SK-N-SH (cell line): ENCODE measurements at regions not wholly inside any gene's neighbourhood (a gene's known extent, or its start where the extent isn't known, plus 50 kb on each side); places are given as distances from the start of the nearest gene placed in this dataset.

ENCODE experiments used
- CTCF ChIA-PET: fragments of 300-600, 350-600 bp; formaldehyde crosslinking; extraction: SDS; loops from one replicate; lab custom pipeline; 2021; lab: Yijun Ruan, JAX
- POLR2A ChIA-PET: fragments of 350-600 bp; sonication (Branson Sonifier 250); formaldehyde crosslinking; extraction: SDS; loops from one replicate; lab custom pipeline; 2020; ENCODE audit warnings: antibody characterized with exemption, inconsistent platforms; lab: Yijun Ruan, JAX
- DNase-seq: peaks from one replicate; pipeline ENCODE4 v3.0.0; 2012
- H2AFZ ChIP-seq: fragments of 200-600 bp; sonication (generic); 2 replicates; pipeline ENCODE4 v1.8.1; 2016; ENCODE audit warnings: antibody characterized with exemption, mild to moderate bottlenecking, low read depth
- H3F3A ChIP-seq: fragments of 200-600 bp; sonication (generic); replicated peaks from 2 replicates; pipeline ENCODE3; 2016; ENCODE audit warnings: antibody characterized with exemption, mild to moderate bottlenecking; ENCODE audit not compliant: insufficient read depth
- H3K27ac ChIP-seq, 2 experiments: fragments of 200-500 bp in 1 of 2; fragments of 200-600 bp in 1 of 2; sonication (Bioruptor generic) in 1 of 2; sonication (generic), shearing (Covaris generic) in 1 of 2; 2 replicates each; pipeline versions ENCODE4 v1.5.1 to v1.6.1; 2014 to 2016; ENCODE audit warnings: low read depth in 2 of 2, inconsistent platforms in 1 of 2, low read length in 1 of 2, mild to moderate bottlenecking in 1 of 2, mixed read lengths in 1 of 2
- H3K27me3 ChIP-seq: fragments of 200-600 bp; sonication (generic), shearing (Covaris generic); 2 replicates; pipeline ENCODE4 v1.6.1; 2016; ENCODE audit warnings: mixed run types; ENCODE audit not compliant: insufficient read depth
- H3K36me3 ChIP-seq, 2 experiments: fragments of 200-500 bp in 1 of 2; fragments of 200-600 bp in 1 of 2; sonication (Bioruptor generic) in 1 of 2; sonication (generic) in 1 of 2; replicated peaks in 1 of 2; 2 replicates each; pipeline versions ENCODE3 to v1.5.1; 2014 to 2016; ENCODE audit warnings: low read length in 1 of 2, mild to moderate bottlenecking in 1 of 2; ENCODE audit not compliant: insufficient read depth in 2 of 2, control insufficient read depth in 1 of 2
- H3K4me1 ChIP-seq, 2 experiments: fragments of 200-500 bp in 1 of 2; fragments of 200-600 bp in 1 of 2; sonication (Bioruptor generic) in 1 of 2; sonication (generic), shearing (Covaris generic) in 1 of 2; 2 replicates each; pipeline versions ENCODE4 v1.5.1 to v1.6.1; 2014 to 2016; ENCODE audit warnings: low read depth in 1 of 2, low read length in 1 of 2, mixed run types in 1 of 2; ENCODE audit not compliant: insufficient read depth in 2 of 2, control insufficient read depth in 1 of 2
- H3K4me2 ChIP-seq: fragments of 200-600 bp; sonication (generic), shearing (Covaris generic); 2 replicates; pipeline ENCODE4 v1.6.1; 2017; ENCODE audit warnings: mixed run types
- H3K4me3 ChIP-seq, 2 experiments: fragments of 200-500 bp in 1 of 2; fragments of 200-600 bp in 1 of 2; sonication (Bioruptor generic) in 1 of 2; sonication (generic), shearing (Covaris generic) in 1 of 2; 2 replicates each; pipeline versions ENCODE4 v1.5.1 to v1.8.1; 2014 to 2016; ENCODE audit warnings: low read depth in 2 of 2, inconsistent platforms in 1 of 2, low read length in 1 of 2, mild to moderate bottlenecking in 1 of 2, mixed read lengths in 1 of 2, moderate library complexity in 1 of 2
- H3K79me2 ChIP-seq: fragments of 200-600 bp; sonication (generic); 2 replicates; pipeline ENCODE4 v1.8.1; 2017; ENCODE audit warnings: mild to moderate bottlenecking; ENCODE audit not compliant: insufficient read depth
- H3K9ac ChIP-seq: fragments of 200-600 bp; sonication (generic); 2 replicates; pipeline ENCODE4 v1.6.1; 2017; ENCODE audit warnings: mixed run types
- H3K9me2 ChIP-seq: fragments of 200-600 bp; sonication (generic); 2 replicates; pipeline ENCODE4 v1.6.1; 2017; ENCODE audit warnings: mixed run types
- H3K9me3 ChIP-seq: fragments of 200-600 bp; sonication (generic); 2 replicates; pipeline ENCODE4 v1.6.1; 2017; ENCODE audit warnings: mixed run types, mild to moderate bottlenecking, moderate library complexity
- H4K20me1 ChIP-seq: fragments of 200-600 bp; sonication (generic); 2 replicates; pipeline ENCODE4 v1.6.1; 2017; ENCODE audit warnings: mild to moderate bottlenecking, mixed run types; ENCODE audit not compliant: insufficient read depth
- CHD2 ChIP-seq: fragments of 150-350 bp; IDR thresholded peaks from 2 replicates; pipeline ENCODE4 v1.6.1; 2018; ENCODE audit warnings: low read length; ENCODE audit not compliant: partially characterized antibody
- EP300 ChIP-seq, 2 experiments: IDR thresholded peaks; 2 replicates each; pipeline versions ENCODE4 v1.4.0 to v1.6.1; 2012; ENCODE audit warnings: borderline replicate concordance in 1 of 2, low read depth in 1 of 2, low read length in 1 of 2
- EZH2phosphoT487 ChIP-seq: fragments of 200-600 bp; sonication (generic); IDR thresholded peaks from 2 replicates; pipeline ENCODE4 v1.6.1; 2017; ENCODE audit warnings: low read depth, mixed run types, mild to moderate bottlenecking, antibody characterized with exemption, moderate library complexity, borderline replicate concordance
- MAX ChIP-seq: IDR thresholded peaks from 2 replicates; pipeline ENCODE4 v1.4.0; 2012; ENCODE audit warnings: low read depth
- MEF2A ChIP-seq: IDR thresholded peaks from 2 replicates; pipeline ENCODE4 v1.4.0; 2012; ENCODE audit warnings: low read depth, borderline replicate concordance
- NFIC ChIP-seq: IDR thresholded peaks from 2 replicates; pipeline ENCODE4 v1.4.0; 2012; ENCODE audit warnings: borderline replicate concordance
- RAD21 ChIP-seq: IDR thresholded peaks from 2 replicates; pipeline ENCODE4 v1.6.1; 2012; ENCODE audit warnings: mild to moderate bottlenecking, low read length
- RCOR1 ChIP-seq: fragments of 150-350 bp; IDR thresholded peaks from 2 replicates; pipeline ENCODE4 v1.6.1; 2017; ENCODE audit warnings: antibody characterized with exemption, low read length
- RXRA ChIP-seq: IDR thresholded peaks from 2 replicates; pipeline ENCODE4 v1.4.0; 2012; ENCODE audit warnings: low read depth, mild to moderate bottlenecking, borderline replicate concordance
- SIN3A ChIP-seq: IDR thresholded peaks from 2 replicates; pipeline ENCODE4 v1.6.1; 2012; ENCODE audit warnings: low read depth, mild to moderate bottlenecking, low read length, moderate library complexity, borderline replicate concordance
- TCF12 ChIP-seq: IDR thresholded peaks from 2 replicates; pipeline ENCODE4 v1.4.0; 2012
- USF1 ChIP-seq: IDR thresholded peaks from 2 replicates; pipeline ENCODE4 v1.4.0; 2012; ENCODE audit warnings: low read depth, borderline replicate concordance
- YY1 ChIP-seq: IDR thresholded peaks from 2 replicates; pipeline ENCODE4 v1.4.0; 2012; ENCODE audit warnings: low read depth, mild to moderate bottlenecking
- WGBS: methylation state at CpG from one replicate; pipeline ENCODE4 v1.1.6; 2017; ENCODE audit warnings: low lambda C conversion rate; 5-methylcytosine and 5-hydroxymethylcytosine counted together
- TF ChIP-seq, protein P1 (sequence below): IDR thresholded peaks from 2 replicates; pipeline ENCODE4 v1.4.0; 2012; ENCODE audit warnings: low read depth, borderline replicate concordance
- TF ChIP-seq, protein P2 (sequence below): fragments of 200-600 bp; sonication (generic); IDR thresholded peaks from 2 replicates; pipeline ENCODE4 v1.6.1; 2017; ENCODE audit warnings: antibody characterized with exemption, mild to moderate bottlenecking, moderate library complexity

DNA sequence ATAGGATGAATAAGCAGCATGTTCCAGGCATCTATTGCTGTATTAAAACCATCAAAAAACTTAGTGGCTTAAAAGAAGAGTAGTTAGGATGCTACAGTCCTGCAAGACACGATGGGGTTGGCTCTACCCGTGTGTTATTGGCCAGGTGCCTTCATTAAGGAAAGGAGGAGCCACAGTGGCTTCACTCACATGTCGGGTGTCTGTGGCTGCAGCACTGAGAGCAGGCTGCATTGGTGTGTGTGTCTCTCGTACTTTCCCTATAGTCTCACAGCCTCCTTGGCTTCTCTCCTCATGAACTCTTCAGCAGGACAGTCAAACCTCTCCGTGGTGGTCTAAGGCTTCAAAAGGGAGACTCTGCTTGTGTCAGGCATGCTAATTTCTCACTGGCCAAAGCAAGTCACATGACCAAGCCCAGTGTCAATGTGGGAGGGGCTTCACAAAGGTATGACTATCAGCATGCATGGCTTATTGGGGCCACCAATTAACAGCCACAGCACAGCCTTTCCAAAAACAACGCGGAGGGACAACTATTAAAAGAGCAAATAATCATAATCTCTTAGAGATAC is 402.8 kb downstream of the KIF16B start:
- H4K20me1 ChIP-seq = no peaks in the 10 kb centered on the region
- no peak overlapping the region for H2AFZ ChIP-seq
- no peak overlapping the region for H3K4me2 ChIP-seq
- no peaks in the 10 kb centered on the region for H3K4me1 ChIP-seq
- H3K27ac ChIP-seq = no peak overlapping the region
- no peak overlapping the region for H3K4me3 ChIP-seq
- TF ChIP-seq RCOR1 = no peak
- TF ChIP-seq EZH2phosphoT487 = no peak
- TF ChIP-seq RAD21 = no peak
- TF ChIP-seq SIN3A = no peak
- TF ChIP-seq EP300 (IDR thresholded peaks at IDR 0.05; ENCODE audit: borderline replicate concordance in 1 of 2, low read depth in 1 of 2, low read length in 1 of 2) = no peak
- TF ChIP-seq, protein P1, sequence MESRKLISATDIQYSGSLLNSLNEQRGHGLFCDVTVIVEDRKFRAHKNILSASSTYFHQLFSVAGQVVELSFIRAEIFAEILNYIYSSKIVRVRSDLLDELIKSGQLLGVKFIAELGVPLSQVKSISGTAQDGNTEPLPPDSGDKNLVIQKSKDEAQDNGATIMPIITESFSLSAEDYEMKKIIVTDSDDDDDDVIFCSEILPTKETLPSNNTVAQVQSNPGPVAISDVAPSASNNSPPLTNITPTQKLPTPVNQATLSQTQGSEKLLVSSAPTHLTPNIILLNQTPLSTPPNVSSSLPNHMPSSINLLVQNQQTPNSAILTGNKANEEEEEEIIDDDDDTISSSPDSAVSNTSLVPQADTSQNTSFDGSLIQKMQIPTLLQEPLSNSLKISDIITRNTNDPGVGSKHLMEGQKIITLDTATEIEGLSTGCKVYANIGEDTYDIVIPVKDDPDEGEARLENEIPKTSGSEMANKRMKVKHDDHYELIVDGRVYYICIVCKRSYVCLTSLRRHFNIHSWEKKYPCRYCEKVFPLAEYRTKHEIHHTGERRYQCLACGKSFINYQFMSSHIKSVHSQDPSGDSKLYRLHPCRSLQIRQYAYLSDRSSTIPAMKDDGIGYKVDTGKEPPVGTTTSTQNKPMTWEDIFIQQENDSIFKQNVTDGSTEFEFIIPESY = no peak
- H3K9me2 ChIP-seq = no peaks in the 10 kb centered on the region
- no peak overlapping the region for H3K9ac ChIP-seq
- ChIA-PET POLR2A (no interaction called here), CTCF (no interaction called here)
- WGBS = 20% methylated on average over 7 of the region's 7 CpGs
- no peaks in the 10 kb centered on the region for H3K36me3 ChIP-seq
- H3K79me2 ChIP-seq = no peaks in the 10 kb centered on the region
- H3F3A ChIP-seq = no peaks in the 10 kb centered on the region
- DNase-seq = no peak
- H3K9me3 ChIP-seq = no peaks in the 10 kb centered on the region
- no peaks in the 10 kb centered on the region for H3K27me3 ChIP-seq

DNA sequence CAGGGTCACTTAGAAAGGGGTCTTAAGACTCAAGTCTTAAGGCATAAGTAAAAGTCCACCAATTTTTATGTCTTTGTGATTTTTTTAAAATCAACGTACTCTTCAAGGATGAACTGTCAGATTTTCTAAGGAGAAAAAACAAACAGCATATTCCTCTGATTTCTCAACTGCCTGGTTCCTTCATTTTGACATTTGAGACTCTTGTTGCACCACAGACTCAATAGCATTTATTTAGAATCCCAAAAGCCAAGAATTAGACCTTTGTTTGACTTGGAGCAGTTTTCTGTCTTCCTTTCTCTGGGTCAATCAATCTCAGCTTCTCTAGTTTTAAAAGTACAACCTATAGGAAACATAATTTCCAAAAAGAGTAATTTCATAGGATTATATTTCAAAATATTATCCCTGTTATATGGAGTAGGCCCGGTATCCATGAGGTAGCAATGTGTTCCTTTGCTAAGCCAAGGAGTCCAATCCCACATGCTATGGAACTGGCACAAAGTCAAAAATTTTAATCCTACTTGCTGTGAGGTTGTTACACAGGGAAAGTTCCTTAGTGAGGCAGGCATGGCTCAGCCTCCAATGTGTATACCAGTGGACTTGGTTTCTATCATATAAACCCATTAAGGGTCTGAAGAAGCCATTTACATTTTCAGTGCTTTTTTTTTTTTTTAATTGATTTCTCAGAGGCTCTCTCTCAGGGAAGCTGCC is 405.7 kb downstream of the KIF16B start:
- Histone ChIP-seq H3K27ac (no peak overlapping the region), H3K9me3 (no peaks in the 10 kb centered on the region), H3K4me2 (no peak overlapping the region), H3K79me2 (no peaks in the 10 kb centered on the region), H3K9ac (no peak overlapping the region), H3K9me2 (no peaks in the 10 kb centered on the region), H3K36me3 (no peaks in the 10 kb centered on the region), H2AFZ (no peak overlapping the region), H3K4me3 (no peak overlapping the region), H3F3A (no peaks in the 10 kb centered on the region), H3K4me1 (no peaks in the 10 kb centered on the region), H4K20me1 (no peaks in the 10 kb centered on the region), H3K27me3 (no peaks in the 10 kb centered on the region)
- DNase-seq = no peak
- 25% methylated on average over 2 of the region's 2 CpGs for WGBS
- CTCF ChIA-PET = no interaction called here
- no peak for TF ChIP-seq RAD21
- POLR2A ChIA-PET = no interaction called here

DNA sequence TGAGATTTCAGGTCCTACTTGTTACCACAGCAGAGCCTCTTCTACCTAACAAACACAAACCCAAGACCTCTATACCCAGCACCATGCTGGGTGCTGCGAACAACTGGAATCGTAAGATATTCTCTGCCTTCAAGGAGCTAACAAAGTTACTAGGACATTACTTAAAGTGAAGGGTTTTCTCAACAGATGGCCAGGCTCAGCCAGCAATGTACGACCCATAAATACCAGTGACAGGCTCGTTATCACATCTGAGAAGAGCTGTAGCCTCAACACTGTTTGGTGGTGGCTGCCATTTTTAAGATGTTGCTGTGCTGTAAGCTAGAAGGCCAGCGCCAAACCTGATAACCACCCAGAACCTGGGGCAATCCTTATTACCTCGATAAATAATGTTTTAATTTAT is 406.5 kb downstream of the KIF16B start:
- Histone ChIP-seq H3K9me2 (no peaks in the 10 kb centered on the region), H4K20me1 (no peaks in the 10 kb centered on the region), H3K4me2 (no peak overlapping the region), H3K27ac (no peak overlapping the region), H3K27me3 (no peaks in the 10 kb centered on the region), H3K79me2 (no peaks in the 10 kb centered on the region), H3F3A (no peaks in the 10 kb centered on the region), H3K4me1 (no peaks in the 10 kb centered on the region), H3K4me3 (no peak overlapping the region), H3K36me3 (no peaks in the 10 kb centered on the region), H2AFZ (no peak overlapping the region), H3K9me3 (no peaks in the 10 kb centered on the region), H3K9ac (no peak overlapping the region)
- 25% methylated on average over 6 of the region's 6 CpGs for WGBS
- DNase-seq = no peak
- TF ChIP-seq NFIC (no peak), RCOR1 (no peak), MEF2A (no peak), CHD2 (no peak), SIN3A (no peak), USF1 (no peak), YY1 (no peak), TCF12 (no peak), MAX (no peak), RXRA (no peak)
- TF ChIP-seq, protein P2, sequence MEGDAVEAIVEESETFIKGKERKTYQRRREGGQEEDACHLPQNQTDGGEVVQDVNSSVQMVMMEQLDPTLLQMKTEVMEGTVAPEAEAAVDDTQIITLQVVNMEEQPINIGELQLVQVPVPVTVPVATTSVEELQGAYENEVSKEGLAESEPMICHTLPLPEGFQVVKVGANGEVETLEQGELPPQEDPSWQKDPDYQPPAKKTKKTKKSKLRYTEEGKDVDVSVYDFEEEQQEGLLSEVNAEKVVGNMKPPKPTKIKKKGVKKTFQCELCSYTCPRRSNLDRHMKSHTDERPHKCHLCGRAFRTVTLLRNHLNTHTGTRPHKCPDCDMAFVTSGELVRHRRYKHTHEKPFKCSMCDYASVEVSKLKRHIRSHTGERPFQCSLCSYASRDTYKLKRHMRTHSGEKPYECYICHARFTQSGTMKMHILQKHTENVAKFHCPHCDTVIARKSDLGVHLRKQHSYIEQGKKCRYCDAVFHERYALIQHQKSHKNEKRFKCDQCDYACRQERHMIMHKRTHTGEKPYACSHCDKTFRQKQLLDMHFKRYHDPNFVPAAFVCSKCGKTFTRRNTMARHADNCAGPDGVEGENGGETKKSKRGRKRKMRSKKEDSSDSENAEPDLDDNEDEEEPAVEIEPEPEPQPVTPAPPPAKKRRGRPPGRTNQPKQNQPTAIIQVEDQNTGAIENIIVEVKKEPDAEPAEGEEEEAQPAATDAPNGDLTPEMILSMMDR = no peak
- ChIA-PET CTCF (no interaction called here), POLR2A (no interaction called here)
